A549 (cell line): ENCODE measurements at regions not wholly inside any gene's neighbourhood (a gene's known extent, or its start where the extent isn't known, plus 50 kb on each side); places are given as distances from the start of the nearest gene placed in this dataset.
A peak's percentile ranks its signal among the peaks of the same experiment; 100 is the strongest.

ENCODE experiments used
- ATAC-seq, 2 experiments: fragments of 200-7000 bp in 1 of 2; fragments of >200 bp in 1 of 2; cut with Nextera tagmentation in 1 of 2; cut with Tn5 transposase in 1 of 2; 3 replicates each; pipeline versions ENCODE4 v1.8.0 to v1.9.1; 2018 to 2020; ENCODE audit warnings: mild to moderate bottlenecking in 1 of 2, moderate library complexity in 1 of 2
- CTCF ChIA-PET: fragments of 300-600 bp; sonication (Branson Sonifier 250); formaldehyde crosslinking; extraction: SDS; loops from one replicate; lab custom pipeline; 2021; ENCODE audit warnings: antibody characterized with exemption, inconsistent platforms; lab: Yijun Ruan, JAX
- POLR2A ChIA-PET: fragments of 350-600 bp; formaldehyde crosslinking; extraction: SDS; loops from one replicate; lab custom pipeline; 2021; ENCODE audit warnings: antibody characterized with exemption, inconsistent platforms; lab: Yijun Ruan, JAX
- DNase-seq, 2 experiments: peaks; one replicate each; pipeline versions ENCODE4 v3.0.0 to v3.0.0-alpha.2; 2011 to 2016; ENCODE audit warnings: low read depth in 1 of 2, low spot score in 1 of 2
- FAIRE-seq: peaks from 2 replicates; lab custom pipeline; 2011; peaks lifted over from hg19 to GRCh38; lab: Jason Lieb, UNC
- H3K27ac ChIP-seq, 2 experiments: fragments of >200 bp; sonication (Bioruptor Twin); formaldehyde crosslinking; 3 replicates each; pipeline ENCODE4 v1.5.1; 2016 to 2017
- H3K4me1 ChIP-seq: fragments of >200 bp; sonication (Bioruptor Twin); formaldehyde crosslinking; 3 replicates; pipeline ENCODE4 v1.6.1; 2016
- H3K4me2 ChIP-seq: fragments of >200 bp; sonication (Bioruptor Twin); formaldehyde crosslinking; 3 replicates; pipeline ENCODE4 v1.6.1; 2016
- H3K4me3 ChIP-seq: fragments of >200 bp; sonication (Bioruptor Twin); formaldehyde crosslinking; 3 replicates; pipeline ENCODE4 v1.5.1; 2016
- H3K9me3 ChIP-seq: fragments of >200 bp; sonication (Bioruptor Twin); formaldehyde crosslinking; 3 replicates; pipeline ENCODE4 v1.6.1; 2016
- CBX2 ChIP-seq: fragments of 200-600 bp; sonication (generic); IDR thresholded peaks from 2 replicates; pipeline ENCODE4 v1.6.1; 2016; ENCODE audit warnings: low read depth, mild to moderate bottlenecking, borderline replicate concordance
- CEBPB ChIP-seq, 2 experiments: fragments of >200 bp in 1 of 2; sonication (Bioruptor Twin) in 1 of 2; formaldehyde crosslinking in 1 of 2; IDR thresholded peaks; 2 replicates each; pipeline ENCODE4 v1.6.1; 2012 to 2016
- CHD2 ChIP-seq: fragments of 150-350 bp; IDR thresholded peaks from 2 replicates; pipeline ENCODE4 v1.6.1; 2014; ENCODE audit warnings: low read length; ENCODE audit not compliant: partially characterized antibody
- EHF ChIP-seq: fragments of 250-450 bp; sonication (Bioruptor Pico); IDR thresholded peaks from 2 replicates; pipeline ENCODE4 v1.5.0; 2020; ENCODE audit warnings: mild to moderate bottlenecking
- ESRRA ChIP-seq: fragments of 150-350 bp; IDR thresholded peaks from 2 replicates; pipeline ENCODE4 v1.6.1; 2014; ENCODE audit warnings: mild to moderate bottlenecking, low read length, borderline replicate concordance
- FOSL2 ChIP-seq, 2 experiments: fragments of 450-650 bp in 1 of 2; fragments of >200 bp in 1 of 2; sonication (Bioruptor Twin) in 1 of 2; formaldehyde crosslinking; IDR thresholded peaks; 2 replicates each; pipeline versions ENCODE4 v1.5.0 to v1.6.1; 2016 to 2020; ENCODE audit warnings: mild to moderate bottlenecking in 1 of 2, moderate library complexity in 1 of 2
- HDAC2 ChIP-seq: fragments of 200-600 bp; sonication (generic); IDR thresholded peaks from 2 replicates; pipeline ENCODE4 v1.6.1; 2016
- HOXA7 ChIP-seq: fragments of 250-450 bp; sonication (Bioruptor Pico); IDR thresholded peaks from 2 replicates; pipeline ENCODE4 v1.5.0; 2020; ENCODE audit warnings: mild to moderate bottlenecking, moderate library complexity
- HOXB5 ChIP-seq: fragments of 250-450 bp; sonication (Bioruptor Pico); IDR thresholded peaks from 2 replicates; pipeline ENCODE4 v1.5.0; 2020; ENCODE audit warnings: mild to moderate bottlenecking, moderate library complexity
- JUN ChIP-seq, 2 experiments: fragments of >200 bp; sonication (Bioruptor Twin); formaldehyde crosslinking; IDR thresholded peaks; 2 replicates in 1 of 2; 3 replicates in 1 of 2; pipeline ENCODE4 v1.6.1; 2016 to 2017
- MAFK ChIP-seq: fragments of 450-650 bp; IDR thresholded peaks from 2 replicates; pipeline ENCODE4 v1.6.1; 2014; ENCODE audit not compliant: partially characterized antibody
- NFE2L2 ChIP-seq: fragments of 150-350 bp; conservative IDR thresholded peaks from 2 replicates; pipeline ENCODE4 v1.6.1; 2014; ENCODE audit warnings: low read length
- RCOR1 ChIP-seq: fragments of 150-350 bp; IDR thresholded peaks from 2 replicates; pipeline ENCODE4 v1.6.1; 2014; ENCODE audit warnings: antibody characterized with exemption, low read length, low read depth
- WGBS: methylation state at CpG from one replicate; pipeline ENCODE4 v1.1.6; 2017; ENCODE audit errors: missing lambda C conversion rate; 5-methylcytosine and 5-hydroxymethylcytosine counted together
- TF ChIP-seq, protein P1 (sequence below): IDR thresholded peaks from 2 replicates; pipeline ENCODE4 v1.6.1; 2012
- TF ChIP-seq, protein P2 (sequence below): fragments of >200 bp; sonication (Bioruptor Twin); formaldehyde crosslinking; IDR thresholded peaks from 3 replicates; pipeline ENCODE4 v1.6.1; 2016

DNA sequence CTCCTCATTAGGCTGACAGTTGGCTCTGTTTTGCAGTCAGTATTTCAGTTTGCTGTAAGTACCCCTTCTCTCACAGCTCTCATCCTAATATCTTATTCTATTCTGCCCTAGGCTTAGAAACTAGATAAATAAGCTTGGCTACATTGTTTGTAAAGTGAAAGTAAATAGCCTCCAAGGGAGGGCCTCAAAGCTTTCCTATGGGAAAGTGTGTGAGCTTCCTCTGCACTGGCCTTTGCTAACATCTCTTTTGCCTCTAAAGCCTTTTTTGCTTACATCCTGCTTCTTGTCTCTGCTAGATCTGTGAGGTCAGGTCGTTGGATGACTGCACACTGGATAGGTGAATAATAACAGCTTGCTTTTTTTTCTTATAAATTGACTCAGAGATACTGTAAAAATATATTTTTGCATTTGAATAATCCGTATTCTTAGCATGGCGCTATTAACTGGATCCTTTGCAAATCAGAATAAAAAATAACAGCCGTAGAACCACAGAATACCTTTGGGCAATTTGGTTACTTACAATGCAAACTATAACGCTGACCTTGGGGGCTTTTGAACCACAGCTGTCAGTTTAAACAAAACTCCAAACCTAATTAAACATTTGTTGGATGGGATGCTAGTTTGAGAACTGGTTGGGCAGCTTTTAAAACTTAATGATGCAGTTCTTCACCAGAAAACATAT, 55.1 kb downstream of the TTC6 start:
- ChIA-PET POLR2A (no interaction called here), CTCF (interaction anchor here (0.7 kb wide), 1 partner anchor 28 kb away, joined by 3 read pairs; no protein-coding TSS in a partner anchor)
- WGBS = 56% methylated on average over 5 of the region's 5 CpGs
- no peak overlapping the region for H3K4me2 ChIP-seq
- no peak for FAIRE-seq
- ATAC-seq = no peak
- DNase-seq = no peak
- H3K4me1 ChIP-seq = peaks cover 8% of the 10 kb centered on the region; the same call in 2 of the 3 replicates
- H3K9me3 ChIP-seq = no peaks in the 10 kb centered on the region
- TF ChIP-seq HDAC2 (no peak), CHD2 (no peak)
- TF ChIP-seq, protein P1, sequence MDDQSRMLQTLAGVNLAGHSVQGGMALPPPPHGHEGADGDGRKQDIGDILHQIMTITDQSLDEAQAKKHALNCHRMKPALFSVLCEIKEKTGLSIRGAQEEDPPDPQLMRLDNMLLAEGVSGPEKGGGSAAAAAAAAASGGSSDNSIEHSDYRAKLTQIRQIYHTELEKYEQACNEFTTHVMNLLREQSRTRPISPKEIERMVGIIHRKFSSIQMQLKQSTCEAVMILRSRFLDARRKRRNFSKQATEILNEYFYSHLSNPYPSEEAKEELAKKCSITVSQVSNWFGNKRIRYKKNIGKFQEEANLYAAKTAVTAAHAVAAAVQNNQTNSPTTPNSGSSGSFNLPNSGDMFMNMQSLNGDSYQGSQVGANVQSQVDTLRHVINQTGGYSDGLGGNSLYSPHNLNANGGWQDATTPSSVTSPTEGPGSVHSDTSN = no peak
- H3K4me3 ChIP-seq = no peak overlapping the region
- no peak overlapping the region for H3K27ac ChIP-seq

DNA sequence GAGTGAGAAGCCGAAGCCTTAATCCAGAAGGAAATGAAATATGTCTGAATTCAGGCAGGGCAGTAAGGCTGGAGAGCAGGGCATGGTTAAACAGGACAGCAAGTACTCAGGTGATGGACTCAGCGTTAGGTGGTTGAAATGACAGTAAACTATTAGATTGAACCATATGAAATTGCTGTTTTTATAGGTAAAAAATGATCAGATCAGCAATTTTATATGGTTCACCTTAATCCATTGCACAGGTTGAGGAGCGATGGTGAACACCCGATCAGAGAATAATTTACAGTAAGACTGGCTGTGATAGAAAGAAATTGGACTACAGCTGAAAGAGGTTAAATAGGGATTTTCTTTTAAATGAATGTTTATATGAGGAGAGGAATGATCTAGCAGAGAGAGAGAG, 56.6 kb downstream of the TTC6 start:
- peak; percentile 83 for TF ChIP-seq MAFK
- TF ChIP-seq RCOR1 = no peak
- Histone ChIP-seq H3K4me2 (no peak overlapping the region), H3K27ac (no peak overlapping the region), H3K4me3 (no peak overlapping the region), H3K4me1 (peaks cover 9% of the 10 kb centered on the region; the same call in 2 of the 3 replicates), H3K9me3 (no peaks in the 10 kb centered on the region)
- ChIA-PET CTCF (no interaction called here), POLR2A (no interaction called here)
- 95% methylated on average over 4 of the region's 4 CpGs for WGBS
- DNase-seq (no peak), ATAC-seq (no peak), FAIRE-seq (no peak)

DNA sequence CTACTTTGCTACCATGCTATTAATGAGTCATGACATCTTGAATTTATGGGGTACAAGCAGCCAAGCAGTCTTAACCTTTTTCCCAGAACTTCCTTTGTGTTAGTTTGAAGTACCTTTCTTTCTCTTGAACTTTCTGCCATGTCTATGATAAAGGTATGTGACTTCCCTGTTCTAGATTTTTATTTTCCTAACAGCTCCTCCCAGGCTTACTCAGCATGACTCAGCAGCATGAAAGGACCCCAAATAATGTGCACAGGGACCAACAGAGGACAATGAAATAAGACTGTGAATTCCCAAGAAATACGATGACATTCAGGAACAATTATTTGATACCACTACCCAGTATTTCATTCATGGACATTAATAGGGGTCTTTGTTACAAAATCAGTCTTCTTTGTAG, 60.0 kb downstream of the TTC6 start:
- ChIA-PET POLR2A (no interaction called here), CTCF (interaction anchor here (0.8 kb wide), 1 partner anchor 219 kb away, joined by 3 read pairs; no protein-coding TSS in a partner anchor)
- no peaks in the 10 kb centered on the region for H3K9me3 ChIP-seq
- DNase-seq (peak in 1 of 2 experiments; percentile 25), FAIRE-seq (no peak), ATAC-seq (no peak)
- peak overlapping the region; percentile 51 to 52 for H3K27ac ChIP-seq
- peaks cover 9% of the 10 kb centered on the region; the same call in 2 of the 3 replicates for H3K4me1 ChIP-seq
- 79% methylated on average over 1 of the region's 1 CpG for WGBS
- H3K4me3 ChIP-seq = no peak overlapping the region
- peak overlapping the region; percentile 32; the same call in 2 of the 3 replicates for H3K4me2 ChIP-seq
- TF ChIP-seq NFE2L2 = peak; percentile 57
- TF ChIP-seq HOXA7 (CRISPR knock-in tag) = no peak
- TF ChIP-seq MAFK = peak; percentile 56
- no peak for TF ChIP-seq FOSL2 (IDR thresholded peaks at IDR 0.05)
- TF ChIP-seq FOSL2 (CRISPR knock-in tag; IDR thresholded peaks at IDR 0.05) = peak; percentile 35; the same call in 1 of the 2 replicates

DNA sequence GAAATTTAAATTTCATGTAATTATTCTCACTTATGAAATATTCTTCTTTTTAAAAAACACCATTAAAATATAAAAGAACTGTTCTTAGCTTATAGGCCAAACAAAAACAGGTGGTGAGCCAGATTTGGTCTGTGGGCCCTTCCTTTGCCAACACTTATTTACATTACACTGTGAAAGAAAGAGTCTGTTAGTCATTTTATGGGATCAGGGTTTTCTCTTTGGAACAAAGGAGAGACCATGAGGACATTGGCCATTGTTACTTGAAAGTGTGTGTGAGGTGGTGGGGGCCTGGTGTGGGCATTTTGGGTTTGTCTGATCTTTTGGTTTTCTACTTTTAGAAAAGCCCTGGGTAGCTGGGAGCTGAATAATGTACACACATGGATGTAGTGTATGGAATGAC, 62.7 kb downstream of the TTC6 start:
- H3K4me3 ChIP-seq = no peak overlapping the region
- no peak overlapping the region for H3K4me2 ChIP-seq
- no peaks in the 10 kb centered on the region; the same call in 2 of the 3 replicates for H3K9me3 ChIP-seq
- ChIA-PET POLR2A (no interaction called here), CTCF (no interaction called here)
- peaks cover 9% of the 10 kb centered on the region; the same call in 2 of the 3 replicates for H3K4me1 ChIP-seq
- no peak overlapping the region for H3K27ac ChIP-seq
- FAIRE-seq (no peak), DNase-seq (no peak), ATAC-seq (no peak)
- TF ChIP-seq HOXB5 (no peak), JUN (IDR thresholded peaks at IDR 0.05) (no peak), CBX2 (no peak), EHF (CRISPR knock-in tag) (no peak), CEBPB (IDR thresholded peaks at IDR 0.05) (no peak), ESRRA (no peak)
- TF ChIP-seq, protein P2, sequence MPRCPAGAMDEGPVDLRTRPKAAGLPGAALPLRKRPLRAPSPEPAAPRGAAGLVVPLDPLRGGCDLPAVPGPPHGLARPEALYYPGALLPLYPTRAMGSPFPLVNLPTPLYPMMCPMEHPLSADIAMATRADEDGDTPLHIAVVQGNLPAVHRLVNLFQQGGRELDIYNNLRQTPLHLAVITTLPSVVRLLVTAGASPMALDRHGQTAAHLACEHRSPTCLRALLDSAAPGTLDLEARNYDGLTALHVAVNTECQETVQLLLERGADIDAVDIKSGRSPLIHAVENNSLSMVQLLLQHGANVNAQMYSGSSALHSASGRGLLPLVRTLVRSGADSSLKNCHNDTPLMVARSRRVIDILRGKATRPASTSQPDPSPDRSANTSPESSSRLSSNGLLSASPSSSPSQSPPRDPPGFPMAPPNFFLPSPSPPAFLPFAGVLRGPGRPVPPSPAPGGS = no peak
